Karpas-422 (cell line): ENCODE measurements at regions not wholly inside any gene's neighbourhood (a gene's known extent, or its start where the extent isn't known, plus 50 kb on each side); places are given as distances from the start of the nearest gene placed in this dataset.

Experiments used
- DNase-seq: peaks from one replicate; pipeline ENCODE4 v3.0.0-alpha.2; 2015
- H2AFZ ChIP-seq: fragments of 200-600 bp; sonication (generic); 2 replicates; pipeline ENCODE4 v1.6.1; 2014; ENCODE audit warnings: antibody characterized with exemption, low read length, mixed read lengths
- H3K27ac ChIP-seq: fragments of 200-600 bp; sonication (generic); 2 replicates; pipeline ENCODE4 v1.5.1; 2014; ENCODE audit warnings: mild to moderate bottlenecking, low read length, moderate library complexity
- H3K27me3 ChIP-seq: fragments of 200-600 bp; sonication (generic); 2 replicates; pipeline ENCODE4 v1.6.1; 2014; ENCODE audit warnings: low read length, mixed read lengths
- H3K36me3 ChIP-seq: fragments of 200-600 bp; sonication (generic); 2 replicates; pipeline ENCODE4 v1.6.1; 2014; ENCODE audit warnings: low read length, mixed read lengths; ENCODE audit not compliant: insufficient read depth
- H3K4me1 ChIP-seq: fragments of 200-600 bp; sonication (generic); 2 replicates; pipeline ENCODE4 v1.6.1; 2014; ENCODE audit warnings: mild to moderate bottlenecking, low read length, mixed read lengths
- H3K4me2 ChIP-seq: fragments of 200-600 bp; sonication (generic); 2 replicates; pipeline ENCODE4 v1.6.1; 2014; ENCODE audit warnings: low read length, low read depth, mild to moderate bottlenecking; ENCODE audit not compliant: poor library complexity, severe bottlenecking
- H3K4me3 ChIP-seq: fragments of 200-600 bp; sonication (generic); 2 replicates; pipeline ENCODE4 v1.5.1; 2014; ENCODE audit warnings: mild to moderate bottlenecking, antibody characterized with exemption, low read length, mixed read lengths
- H3K79me2 ChIP-seq: fragments of 200-600 bp; sonication (generic); 2 replicates; pipeline ENCODE4 v1.6.1; 2014; ENCODE audit warnings: mild to moderate bottlenecking, low read length, mixed read lengths
- H3K9ac ChIP-seq: fragments of 200-600 bp; sonication (generic); 2 replicates; pipeline ENCODE4 v1.6.0; 2014; ENCODE audit warnings: low read length
- H3K9me2 ChIP-seq: fragments of 200-600 bp; sonication (generic), shearing (Covaris generic); replicated peaks from 2 replicates; pipeline ENCODE4 v1.6.0; 2014; ENCODE audit warnings: mild to moderate bottlenecking, low read length, moderate library complexity; ENCODE audit not compliant: insufficient read depth
- H3K9me3 ChIP-seq: fragments of 300-700, 200-600 bp; sonication (generic); 2 replicates; pipeline ENCODE4 v1.6.1; 2014; ENCODE audit warnings: low read length, mixed read lengths
- H4K20me1 ChIP-seq: fragments of 200-600 bp; sonication (generic); 2 replicates; pipeline ENCODE4 v1.6.1; 2014; ENCODE audit warnings: mild to moderate bottlenecking, antibody characterized with exemption, low read length, low read depth; ENCODE audit not compliant: insufficient read depth

- H3K27me3 ChIP-seq: no peaks in the 10 kb centered on the region
- H3K4me1 ChIP-seq: no peaks in the 10 kb centered on the region
- no peak overlapping the region for H3K27ac ChIP-seq
- no peak for DNase-seq
- 0 out of 2 replicates have a peak, but pooled peaks cover 3% of the 10 kb centered on the region for H3K9me2 ChIP-seq
- H3K79me2 ChIP-seq: no peaks in the 10 kb centered on the region
- no peak overlapping the region for H3K4me3 ChIP-seq
- no peaks in the 10 kb centered on the region for H4K20me1 ChIP-seq
- H3K4me2 ChIP-seq: no peak overlapping the region
- 0 out of 2 replicates have a peak, but pooled peaks cover 10% of the 10 kb centered on the region for H3K9me3 ChIP-seq
- no peak overlapping the region for H2AFZ ChIP-seq
- no peak overlapping the region for H3K9ac ChIP-seq
- no peaks in the 10 kb centered on the region for H3K36me3 ChIP-seq
Observed at GRCh38 chr6:22658183-22658582, 88.8 kb downstream of the HDGFL1 start.

GRCh38 chr6:22658934-22659333 is 89.6 kb downstream of the HDGFL1 start:
- no peak overlapping the region for H3K9ac ChIP-seq
- H4K20me1 ChIP-seq: no peaks in the 10 kb centered on the region
- H2AFZ ChIP-seq: no peak overlapping the region
- no peak overlapping the region for H3K27ac ChIP-seq
- H3K79me2 ChIP-seq: no peaks in the 10 kb centered on the region
- no peak for DNase-seq
- H3K4me2 ChIP-seq: no peak overlapping the region
- no peak overlapping the region for H3K4me3 ChIP-seq
- H3K27me3 ChIP-seq: no peaks in the 10 kb centered on the region
- 0 out of 2 replicates have a peak, but pooled peaks cover 3% of the 10 kb centered on the region for H3K9me2 ChIP-seq
- H3K9me3 ChIP-seq: 0 out of 2 replicates have a peak, but pooled peaks cover 10% of the 10 kb centered on the region
- H3K36me3 ChIP-seq: no peaks in the 10 kb centered on the region
- H3K4me1 ChIP-seq: no peaks in the 10 kb centered on the region

- Histone ChIP-seq H2AFZ (no peak overlapping the region), H3K9me2 (no peaks in the 10 kb centered on the region), H3K9me3 (peaks cover 11% of the 10 kb centered on the region; the same call in 1 of the 2 replicates), H3K4me2 (no peak overlapping the region), H3K4me3 (no peak overlapping the region), H4K20me1 (no peaks in the 10 kb centered on the region), H3K4me1 (no peaks in the 10 kb centered on the region), H3K27me3 (no peaks in the 10 kb centered on the region), H3K79me2 (no peaks in the 10 kb centered on the region), H3K36me3 (no peaks in the 10 kb centered on the region), H3K27ac (no peak overlapping the region), H3K9ac (no peak overlapping the region)
- no peak for DNase-seq
Observed at GRCh38 chr6:22664968-22665367, 95.6 kb downstream of the HDGFL1 start.

- peaks cover 9% of the 10 kb centered on the region; the same call in 1 of the 2 replicates for H3K9me3 ChIP-seq
- no peak overlapping the region for H2AFZ ChIP-seq
- H3K4me3 ChIP-seq: no peak overlapping the region
- H4K20me1 ChIP-seq: no peaks in the 10 kb centered on the region
- no peaks in the 10 kb centered on the region for H3K27me3 ChIP-seq
- no peaks in the 10 kb centered on the region for H3K36me3 ChIP-seq
- no peak overlapping the region for H3K27ac ChIP-seq
- DNase-seq: no peak
- no peaks in the 10 kb centered on the region for H3K79me2 ChIP-seq
- no peak overlapping the region for H3K9ac ChIP-seq
- no peaks in the 10 kb centered on the region for H3K9me2 ChIP-seq
- H3K4me2 ChIP-seq: no peak overlapping the region
- no peaks in the 10 kb centered on the region for H3K4me1 ChIP-seq
Observed at GRCh38 chr6:22666021-22666420, 96.7 kb downstream of the HDGFL1 start.

- Histone ChIP-seq H3K9ac (no peak overlapping the region), H3K4me1 (no peaks in the 10 kb centered on the region), H3K27ac (no peak overlapping the region), H4K20me1 (no peaks in the 10 kb centered on the region), H3K36me3 (no peaks in the 10 kb centered on the region), H3K4me3 (no peak overlapping the region), H3K9me2 (no peaks in the 10 kb centered on the region), H3K27me3 (no peaks in the 10 kb centered on the region), H3K4me2 (no peak overlapping the region), H3K9me3 (peaks cover 5% of the 10 kb centered on the region; the same call in 1 of the 2 replicates), H3K79me2 (no peaks in the 10 kb centered on the region), H2AFZ (no peak overlapping the region)
- DNase-seq: no peak
Observed at GRCh38 chr6:22666586-22666985, 97.2 kb downstream of the HDGFL1 start.

GRCh38 chr6:22667855-22668254 is 98.5 kb downstream of the HDGFL1 start:
- peaks cover 5% of the 10 kb centered on the region; the same call in 1 of the 2 replicates for H3K9me3 ChIP-seq
- no peak overlapping the region for H3K9ac ChIP-seq
- no peaks in the 10 kb centered on the region for H3K9me2 ChIP-seq
- H3K36me3 ChIP-seq: no peaks in the 10 kb centered on the region
- no peaks in the 10 kb centered on the region for H4K20me1 ChIP-seq
- H3K4me3 ChIP-seq: no peak overlapping the region
- H3K4me1 ChIP-seq: no peaks in the 10 kb centered on the region
- no peak overlapping the region for H2AFZ ChIP-seq
- no peaks in the 10 kb centered on the region for H3K79me2 ChIP-seq
- DNase-seq: no peak
- H3K27ac ChIP-seq: no peak overlapping the region
- H3K4me2 ChIP-seq: no peak overlapping the region
- H3K27me3 ChIP-seq: no peaks in the 10 kb centered on the region

GRCh38 chr6:22668307-22668706 is 98.9 kb downstream of the HDGFL1 start:
- Histone ChIP-seq H3K9me2 (no peaks in the 10 kb centered on the region), H3K27me3 (no peaks in the 10 kb centered on the region), H3K36me3 (no peaks in the 10 kb centered on the region), H3K9ac (no peak overlapping the region), H3K27ac (no peak overlapping the region), H3K4me1 (no peaks in the 10 kb centered on the region), H3K9me3 (peaks cover 5% of the 10 kb centered on the region), H3K4me3 (no peak overlapping the region), H2AFZ (no peak overlapping the region), H4K20me1 (no peaks in the 10 kb centered on the region), H3K79me2 (no peaks in the 10 kb centered on the region), H3K4me2 (no peak overlapping the region)
- DNase-seq: no peak

- Histone ChIP-seq H2AFZ (no peak overlapping the region), H3K79me2 (no peaks in the 10 kb centered on the region), H3K4me1 (no peaks in the 10 kb centered on the region), H3K4me3 (no peak overlapping the region), H3K4me2 (no peak overlapping the region), H3K9me2 (no peaks in the 10 kb centered on the region), H3K36me3 (no peaks in the 10 kb centered on the region), H4K20me1 (no peaks in the 10 kb centered on the region), H3K9me3 (peaks cover 5% of the 10 kb centered on the region), H3K27ac (no peak overlapping the region), H3K27me3 (no peaks in the 10 kb centered on the region), H3K9ac (no peak overlapping the region)
- no peak for DNase-seq
Observed at GRCh38 chr6:22668717-22669116, 99.4 kb downstream of the HDGFL1 start.

GRCh38 chr6:22670605-22671004 is 101.2 kb downstream of the HDGFL1 start:
- Histone ChIP-seq H3K27ac (no peak overlapping the region), H3K9me3 (no peaks in the 10 kb centered on the region; the same call in 1 of the 2 replicates), H3K4me1 (no peaks in the 10 kb centered on the region), H3K27me3 (no peaks in the 10 kb centered on the region), H3K9ac (no peak overlapping the region), H3K36me3 (no peaks in the 10 kb centered on the region), H3K9me2 (no peaks in the 10 kb centered on the region), H2AFZ (no peak overlapping the region), H3K4me3 (no peak overlapping the region), H3K4me2 (no peak overlapping the region), H4K20me1 (no peaks in the 10 kb centered on the region), H3K79me2 (no peaks in the 10 kb centered on the region)
- DNase-seq: no peak
